ENCODE measurements at regions not wholly inside any gene's neighbourhood (a gene's known extent, or its start where the extent isn't known, plus 50 kb on each side); places are given as distances from the start of the nearest gene placed in this dataset.

- TF ChIP-seq, protein P1, sequence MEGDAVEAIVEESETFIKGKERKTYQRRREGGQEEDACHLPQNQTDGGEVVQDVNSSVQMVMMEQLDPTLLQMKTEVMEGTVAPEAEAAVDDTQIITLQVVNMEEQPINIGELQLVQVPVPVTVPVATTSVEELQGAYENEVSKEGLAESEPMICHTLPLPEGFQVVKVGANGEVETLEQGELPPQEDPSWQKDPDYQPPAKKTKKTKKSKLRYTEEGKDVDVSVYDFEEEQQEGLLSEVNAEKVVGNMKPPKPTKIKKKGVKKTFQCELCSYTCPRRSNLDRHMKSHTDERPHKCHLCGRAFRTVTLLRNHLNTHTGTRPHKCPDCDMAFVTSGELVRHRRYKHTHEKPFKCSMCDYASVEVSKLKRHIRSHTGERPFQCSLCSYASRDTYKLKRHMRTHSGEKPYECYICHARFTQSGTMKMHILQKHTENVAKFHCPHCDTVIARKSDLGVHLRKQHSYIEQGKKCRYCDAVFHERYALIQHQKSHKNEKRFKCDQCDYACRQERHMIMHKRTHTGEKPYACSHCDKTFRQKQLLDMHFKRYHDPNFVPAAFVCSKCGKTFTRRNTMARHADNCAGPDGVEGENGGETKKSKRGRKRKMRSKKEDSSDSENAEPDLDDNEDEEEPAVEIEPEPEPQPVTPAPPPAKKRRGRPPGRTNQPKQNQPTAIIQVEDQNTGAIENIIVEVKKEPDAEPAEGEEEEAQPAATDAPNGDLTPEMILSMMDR (IDR thresholded peaks at IDR 0.05), result no peak
- no peak for TF ChIP-seq POLR2AphosphoS5 (IDR thresholded peaks at IDR 0.05)
Measured at GRCh38 chr5:86675311-86675710, 57.6 kb downstream of the COX7C start.

Measured in esophagus muscularis mucosa (tissue), 3 donors.